HL-60 (cell line): ENCODE measurements at regions not wholly inside any gene's neighbourhood (a gene's known extent, or its start where the extent isn't known, plus 50 kb on each side); places are given as distances from the start of the nearest gene placed in this dataset.

Experiments
- GABPA ChIP-seq: IDR thresholded peaks from 2 replicates; pipeline ENCODE4 v1.6.1; 2012; ENCODE audit warnings: low read depth
- POLR2AphosphoS5 ChIP-seq: IDR thresholded peaks from 2 replicates; pipeline ENCODE4 v1.6.1; 2012; ENCODE audit warnings: low read depth
- SPI1 ChIP-seq: IDR thresholded peaks from 2 replicates; pipeline ENCODE4 v1.6.1; 2012; ENCODE audit warnings: low read depth, mild to moderate bottlenecking, borderline replicate concordance
- TF ChIP-seq, protein P1 (sequence below): IDR thresholded peaks from one replicate; pipeline ENCODE4 v1.5.1; 2011; ENCODE audit warnings: low read length, control low read depth, inconsistent platforms; ENCODE audit not compliant: insufficient read depth
- TF ChIP-seq, protein P2 (sequence below): IDR thresholded peaks from 2 replicates; pipeline ENCODE4 v1.6.1; 2012; ENCODE audit warnings: low read depth; ENCODE audit not compliant: insufficient replicate concordance

DNA sequence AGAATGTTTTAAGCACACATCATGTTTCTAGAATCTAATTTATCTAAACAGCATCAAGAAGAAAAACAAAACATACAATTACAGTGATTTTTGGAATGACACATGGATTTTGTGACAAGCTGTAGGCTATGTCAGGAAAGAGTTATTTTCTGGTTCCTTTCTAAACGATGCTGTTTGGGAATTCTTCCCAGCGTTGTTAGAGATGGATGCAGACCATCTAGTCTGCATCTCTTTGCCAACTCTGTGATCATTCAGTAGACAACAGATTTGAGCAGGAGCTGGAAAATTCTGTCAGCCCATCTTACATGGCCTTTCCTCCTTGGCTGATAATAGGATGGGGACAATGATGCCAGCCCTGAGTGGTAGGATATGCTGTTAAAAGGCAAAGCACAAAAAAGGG lies 295.7 kb upstream of the TRPC7 start:
- TF ChIP-seq, protein P1, sequence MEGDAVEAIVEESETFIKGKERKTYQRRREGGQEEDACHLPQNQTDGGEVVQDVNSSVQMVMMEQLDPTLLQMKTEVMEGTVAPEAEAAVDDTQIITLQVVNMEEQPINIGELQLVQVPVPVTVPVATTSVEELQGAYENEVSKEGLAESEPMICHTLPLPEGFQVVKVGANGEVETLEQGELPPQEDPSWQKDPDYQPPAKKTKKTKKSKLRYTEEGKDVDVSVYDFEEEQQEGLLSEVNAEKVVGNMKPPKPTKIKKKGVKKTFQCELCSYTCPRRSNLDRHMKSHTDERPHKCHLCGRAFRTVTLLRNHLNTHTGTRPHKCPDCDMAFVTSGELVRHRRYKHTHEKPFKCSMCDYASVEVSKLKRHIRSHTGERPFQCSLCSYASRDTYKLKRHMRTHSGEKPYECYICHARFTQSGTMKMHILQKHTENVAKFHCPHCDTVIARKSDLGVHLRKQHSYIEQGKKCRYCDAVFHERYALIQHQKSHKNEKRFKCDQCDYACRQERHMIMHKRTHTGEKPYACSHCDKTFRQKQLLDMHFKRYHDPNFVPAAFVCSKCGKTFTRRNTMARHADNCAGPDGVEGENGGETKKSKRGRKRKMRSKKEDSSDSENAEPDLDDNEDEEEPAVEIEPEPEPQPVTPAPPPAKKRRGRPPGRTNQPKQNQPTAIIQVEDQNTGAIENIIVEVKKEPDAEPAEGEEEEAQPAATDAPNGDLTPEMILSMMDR: no peak
- TF ChIP-seq POLR2AphosphoS5 (no peak), GABPA (no peak), SPI1 (no peak)
- TF ChIP-seq, protein P2, sequence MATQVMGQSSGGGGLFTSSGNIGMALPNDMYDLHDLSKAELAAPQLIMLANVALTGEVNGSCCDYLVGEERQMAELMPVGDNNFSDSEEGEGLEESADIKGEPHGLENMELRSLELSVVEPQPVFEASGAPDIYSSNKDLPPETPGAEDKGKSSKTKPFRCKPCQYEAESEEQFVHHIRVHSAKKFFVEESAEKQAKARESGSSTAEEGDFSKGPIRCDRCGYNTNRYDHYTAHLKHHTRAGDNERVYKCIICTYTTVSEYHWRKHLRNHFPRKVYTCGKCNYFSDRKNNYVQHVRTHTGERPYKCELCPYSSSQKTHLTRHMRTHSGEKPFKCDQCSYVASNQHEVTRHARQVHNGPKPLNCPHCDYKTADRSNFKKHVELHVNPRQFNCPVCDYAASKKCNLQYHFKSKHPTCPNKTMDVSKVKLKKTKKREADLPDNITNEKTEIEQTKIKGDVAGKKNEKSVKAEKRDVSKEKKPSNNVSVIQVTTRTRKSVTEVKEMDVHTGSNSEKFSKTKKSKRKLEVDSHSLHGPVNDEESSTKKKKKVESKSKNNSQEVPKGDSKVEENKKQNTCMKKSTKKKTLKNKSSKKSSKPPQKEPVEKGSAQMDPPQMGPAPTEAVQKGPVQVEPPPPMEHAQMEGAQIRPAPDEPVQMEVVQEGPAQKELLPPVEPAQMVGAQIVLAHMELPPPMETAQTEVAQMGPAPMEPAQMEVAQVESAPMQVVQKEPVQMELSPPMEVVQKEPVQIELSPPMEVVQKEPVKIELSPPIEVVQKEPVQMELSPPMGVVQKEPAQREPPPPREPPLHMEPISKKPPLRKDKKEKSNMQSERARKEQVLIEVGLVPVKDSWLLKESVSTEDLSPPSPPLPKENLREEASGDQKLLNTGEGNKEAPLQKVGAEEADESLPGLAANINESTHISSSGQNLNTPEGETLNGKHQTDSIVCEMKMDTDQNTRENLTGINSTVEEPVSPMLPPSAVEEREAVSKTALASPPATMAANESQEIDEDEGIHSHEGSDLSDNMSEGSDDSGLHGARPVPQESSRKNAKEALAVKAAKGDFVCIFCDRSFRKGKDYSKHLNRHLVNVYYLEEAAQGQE: no peak
